Amniotic stem cell (primary cell): ENCODE measurements at regions not wholly inside any gene's neighbourhood (a gene's known extent, or its start where the extent isn't known, plus 50 kb on each side); places are given as distances from the start of the nearest gene placed in this dataset.

ENCODE experiments used
- DNase-seq: peaks from one replicate; lab custom pipeline; 2025; lab: John Stamatoyannopoulos, UW

GRCh38 chr12:98217257-98217656 lies 298.1 kb upstream of the TMPO start:
- no peak for DNase-seq

- no peak for DNase-seq
These were observed 294.8 kb upstream of the TMPO start for GRCh38 chr12:98220636-98221035.

DNA sequence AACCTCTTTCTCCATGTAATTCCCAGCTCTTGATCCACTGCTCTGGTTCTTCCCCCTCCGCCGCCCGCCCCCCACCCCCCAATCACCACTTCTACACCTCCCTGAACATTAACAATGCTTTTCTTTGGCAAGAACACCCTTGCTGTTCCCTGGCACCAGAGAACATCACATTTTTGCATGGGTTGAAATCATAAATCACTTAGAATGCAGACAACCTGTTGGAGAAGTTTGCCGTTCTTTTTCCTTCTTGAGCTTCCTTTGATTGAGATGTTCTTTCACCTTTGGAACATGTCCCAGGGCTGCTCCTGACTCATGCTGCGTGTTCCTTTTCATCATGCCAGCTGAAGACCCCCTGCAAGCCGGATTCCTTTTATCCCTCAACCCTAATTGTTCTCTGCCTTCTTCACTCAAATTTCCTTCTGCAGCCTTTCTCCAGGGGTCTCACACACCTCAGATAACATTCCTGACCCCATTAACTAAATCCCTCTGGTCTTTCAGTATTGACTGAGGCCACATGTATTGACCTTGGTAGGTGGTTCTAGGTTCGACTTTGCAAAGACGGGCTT lies 294.1 kb upstream of the TMPO start:
- DNase-seq: no peak

DNA sequence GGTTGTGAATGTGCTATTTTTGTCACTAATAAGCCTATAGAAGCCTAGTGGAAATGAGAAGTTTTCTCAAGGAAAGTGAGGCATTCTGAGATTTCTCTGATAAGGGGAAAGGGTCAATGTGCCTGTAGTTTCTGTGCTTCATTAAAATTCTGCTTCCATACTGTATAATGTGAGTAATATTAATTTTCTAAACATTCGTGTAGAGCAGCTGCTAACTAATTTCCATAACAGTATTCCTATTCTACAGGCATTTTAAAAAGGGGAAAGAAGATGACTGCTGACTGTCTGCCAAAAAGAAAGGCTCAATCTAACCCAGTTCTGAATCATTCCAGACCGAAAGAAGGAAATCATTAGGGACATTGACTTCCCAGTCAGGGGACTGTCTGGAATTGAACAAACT lies 293.3 kb upstream of the TMPO start:
- DNase-seq: no peak

GRCh38 chr12:98224584-98225221 lies 290.7 kb upstream of the TMPO start:
- DNase-seq: no peak

DNA sequence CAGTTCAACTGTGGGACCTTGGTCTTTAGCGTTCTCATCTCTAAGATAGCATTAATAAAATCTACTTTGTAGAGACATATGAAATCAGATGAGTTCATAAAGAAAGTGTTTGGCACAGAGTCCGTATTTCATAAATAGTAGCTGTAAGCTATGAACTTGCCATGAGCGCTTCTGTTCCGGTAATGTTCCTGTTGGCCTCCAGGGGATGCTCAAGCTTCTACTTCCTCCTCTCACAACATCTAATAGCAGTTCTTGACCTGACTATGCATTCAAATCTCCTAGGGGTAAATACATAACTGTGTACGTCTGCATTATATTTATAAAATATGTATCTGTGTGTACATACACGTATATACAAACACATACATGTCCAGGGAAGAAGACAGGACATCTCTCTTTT lies 288.2 kb upstream of the TMPO start:
- DNase-seq: no peak

GRCh38 chr12:98228683-98229539 lies 286.5 kb upstream of the TMPO start:
- no peak for DNase-seq

- no peak for DNase-seq
These were observed 285.9 kb upstream of the TMPO start for GRCh38 chr12:98229540-98229924.

DNA sequence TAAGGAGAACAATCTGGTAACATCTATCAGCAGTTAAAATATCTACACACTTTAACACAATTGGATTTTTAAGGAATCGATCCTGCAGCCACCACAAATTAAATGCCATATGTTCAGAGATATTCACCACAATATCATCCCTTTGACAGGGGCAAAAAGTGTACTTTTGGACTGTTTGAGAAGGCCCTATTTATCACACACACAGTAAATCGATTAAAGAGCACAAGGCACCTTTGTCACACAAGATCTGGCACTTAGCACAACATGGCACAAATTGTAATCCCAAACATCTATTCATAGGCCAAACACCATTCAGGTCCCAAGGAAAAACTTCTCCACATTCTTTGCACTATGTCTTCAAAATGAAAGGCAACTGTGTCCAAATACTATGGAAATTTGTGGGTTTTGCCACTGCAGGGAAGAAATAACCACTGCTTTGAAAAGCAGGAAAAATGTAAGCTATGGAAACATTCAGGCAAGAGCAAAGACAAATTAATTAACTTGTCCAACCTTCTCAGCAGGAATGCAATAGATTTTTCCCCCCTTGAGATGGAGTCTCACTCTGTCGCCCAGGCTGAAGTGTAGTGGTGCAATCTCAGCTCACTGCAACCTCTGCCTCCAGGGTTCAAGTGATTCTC lies 282.5 kb upstream of the TMPO start:
- DNase-seq: no peak

DNA sequence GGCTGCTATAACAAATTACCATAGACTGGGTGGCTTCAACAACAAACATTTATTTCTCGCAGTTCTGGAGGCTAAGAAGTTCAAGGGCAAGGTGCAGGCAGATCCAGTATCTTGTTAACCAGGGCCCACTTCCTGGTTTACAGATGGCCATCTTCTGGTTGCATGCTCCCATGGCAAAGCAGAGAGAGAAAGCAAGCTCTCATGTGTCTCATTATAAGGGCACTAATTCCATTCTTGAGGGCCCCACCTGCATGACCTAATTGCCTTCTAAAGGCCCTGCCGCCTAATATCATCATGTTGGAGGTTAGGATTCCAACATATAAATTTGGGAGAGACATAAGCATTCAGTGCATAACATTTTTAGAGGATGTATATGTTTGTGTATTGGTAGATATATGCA lies 280.1 kb upstream of the TMPO start:
- no peak for DNase-seq

DNA sequence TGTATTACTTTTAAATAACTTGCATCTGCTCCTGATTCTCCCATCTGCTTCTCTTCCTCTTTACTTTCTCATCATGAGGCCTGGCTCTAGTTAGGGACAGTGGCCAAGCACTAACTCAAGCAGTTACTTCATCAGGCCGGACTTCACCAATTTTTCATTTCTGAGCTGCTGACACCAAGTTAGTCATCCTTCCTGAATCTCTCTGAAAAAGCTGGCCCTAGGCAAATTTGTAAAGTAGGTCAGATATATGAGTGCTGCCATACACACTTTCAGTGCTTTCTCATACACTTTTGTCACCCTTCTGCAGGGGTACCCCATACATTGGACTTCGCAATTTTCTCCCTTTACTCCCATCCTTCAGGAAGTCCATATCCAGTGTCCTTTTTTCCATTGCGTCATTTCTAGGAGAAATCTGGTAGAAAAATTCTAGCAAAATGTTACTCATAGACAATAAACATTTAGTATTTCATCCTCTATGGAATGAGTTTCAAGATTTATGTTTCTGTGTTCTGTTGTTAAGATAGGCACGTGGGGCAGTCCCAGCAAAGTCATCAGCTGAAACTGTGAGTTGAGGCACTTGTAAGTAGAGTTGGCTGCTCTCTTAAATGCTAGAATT lies 276.8 kb upstream of the TMPO start:
- no peak for DNase-seq

DNA sequence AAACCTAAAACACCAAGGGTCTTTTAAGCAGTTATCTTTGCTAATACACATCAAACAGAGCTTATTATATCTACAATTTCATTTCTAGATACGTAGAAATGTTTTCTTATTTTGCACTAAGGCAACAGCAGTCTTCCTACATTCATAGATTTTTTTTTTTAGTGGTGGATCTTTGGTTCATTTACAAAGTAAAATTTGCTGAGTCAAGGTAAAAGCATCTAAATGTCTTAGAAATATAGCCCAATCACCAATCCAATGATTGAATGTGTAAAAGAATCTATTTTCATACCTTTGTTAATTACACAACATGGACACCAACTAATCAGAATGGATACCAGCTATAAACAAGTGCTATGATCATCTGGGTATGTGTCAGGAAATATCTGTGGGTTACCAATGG lies 272.2 kb upstream of the TMPO start:
- DNase-seq: no peak

- no peak for DNase-seq
These were observed 271.3 kb upstream of the TMPO start for GRCh38 chr12:98244136-98244535.

GRCh38 chr12:98253207-98254037 lies 262.0 kb upstream of the TMPO start:
- no peak for DNase-seq

DNA sequence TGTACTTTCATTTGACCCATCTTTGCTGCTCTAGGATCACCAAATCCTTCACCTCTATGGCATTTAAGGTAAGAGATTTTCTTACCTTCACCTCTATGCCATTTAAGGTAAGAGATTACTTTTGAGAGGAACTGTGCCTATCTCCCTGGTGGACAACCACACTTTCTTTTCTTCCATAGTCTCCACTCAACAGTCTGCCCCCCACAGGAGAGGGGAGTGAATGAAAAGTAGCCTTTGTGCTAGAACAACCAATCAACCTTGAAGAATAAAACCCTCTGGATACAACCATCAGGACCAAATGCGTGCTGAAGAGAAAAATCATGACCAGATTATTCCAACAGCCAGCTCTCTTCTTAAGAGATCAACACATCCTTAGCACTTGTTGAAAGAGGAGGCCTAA lies 258.6 kb upstream of the TMPO start:
- no peak for DNase-seq

GRCh38 chr12:98259693-98260092 lies 255.7 kb upstream of the TMPO start:
- no peak for DNase-seq

GRCh38 chr12:98260276-98260675 lies 255.1 kb upstream of the TMPO start:
- DNase-seq: no peak

DNA sequence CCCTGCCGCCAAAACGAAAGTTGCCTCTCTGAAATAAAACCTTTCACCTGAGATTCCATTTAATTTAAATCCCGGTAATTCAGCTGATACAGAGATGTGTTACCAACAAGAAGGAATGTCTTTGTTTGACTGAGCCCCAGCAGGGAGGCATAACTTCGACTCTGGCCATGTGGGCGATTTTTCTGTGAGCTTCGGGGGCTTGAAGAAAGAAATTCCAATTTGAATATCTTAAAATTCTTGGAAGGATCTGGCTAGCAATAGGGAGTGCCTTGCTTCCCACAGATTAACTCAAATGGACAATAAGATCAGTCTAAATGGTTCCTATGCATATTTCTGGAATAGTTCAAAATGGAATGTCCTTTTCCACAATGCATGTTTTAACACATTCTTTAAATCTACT lies 252.5 kb upstream of the TMPO start:
- DNase-seq: no peak

- DNase-seq: no peak
These were observed 240.8 kb upstream of the TMPO start for GRCh38 chr12:98274430-98275130.

GRCh38 chr12:98275131-98275475 lies 240.3 kb upstream of the TMPO start:
- no peak for DNase-seq

- DNase-seq: no peak
These were observed 235.2 kb upstream of the TMPO start for GRCh38 chr12:98280152-98280551.
